Effector memory CD8-positive, alpha-beta T cell (primary cell): ENCODE measurements at regions not wholly inside any gene's neighbourhood (a gene's known extent, or its start where the extent isn't known, plus 50 kb on each side); places are given as distances from the start of the nearest gene placed in this dataset.

ENCODE experiments used
- ATAC-seq: fragments of 150-1000 bp; cut with Tn5 transposase; replicated peaks from 2 replicates; pipeline ENCODE4 v1.10.0; 2021; ENCODE audit warnings: mild to moderate bottlenecking, moderate library complexity
- DNase-seq, 3 experiments: peaks; one replicate each; pipeline ENCODE4 v3.0.0; 2021
- H3K27ac Mint-ChIP-seq, 2 donors: one replicate each; pipeline ENCODE4 v1.8.0; 2022; ENCODE audit warnings: mild to moderate bottlenecking in 2 of 2, mixed read lengths in 2 of 2, moderate library complexity in 2 of 2
- H3K27me3 Mint-ChIP-seq, 2 donors: one replicate each; pipeline ENCODE4 v1.8.0; 2022; ENCODE audit warnings: mixed read lengths in 2 of 2
- H3K36me3 Mint-ChIP-seq: one replicate; pipeline ENCODE4 v1.8.0; 2022; ENCODE audit warnings: mild to moderate bottlenecking, moderate library complexity, mixed read lengths; ENCODE audit not compliant: insufficient read depth
- H3K4me1 Mint-ChIP-seq, 2 donors: one replicate each; pipeline ENCODE4 v1.8.0; 2022; ENCODE audit warnings: low read depth in 2 of 2, mixed read lengths in 2 of 2
- H3K4me3 Mint-ChIP-seq, 2 donors: one replicate each; pipeline ENCODE4 v1.8.0; 2022; ENCODE audit warnings: mild to moderate bottlenecking in 2 of 2, mixed read lengths in 2 of 2, moderate library complexity in 2 of 2
- H3K9me3 Mint-ChIP-seq, 2 donors: one replicate each; pipeline ENCODE4 v1.8.0; 2022; ENCODE audit warnings: mixed read lengths in 2 of 2

DNA sequence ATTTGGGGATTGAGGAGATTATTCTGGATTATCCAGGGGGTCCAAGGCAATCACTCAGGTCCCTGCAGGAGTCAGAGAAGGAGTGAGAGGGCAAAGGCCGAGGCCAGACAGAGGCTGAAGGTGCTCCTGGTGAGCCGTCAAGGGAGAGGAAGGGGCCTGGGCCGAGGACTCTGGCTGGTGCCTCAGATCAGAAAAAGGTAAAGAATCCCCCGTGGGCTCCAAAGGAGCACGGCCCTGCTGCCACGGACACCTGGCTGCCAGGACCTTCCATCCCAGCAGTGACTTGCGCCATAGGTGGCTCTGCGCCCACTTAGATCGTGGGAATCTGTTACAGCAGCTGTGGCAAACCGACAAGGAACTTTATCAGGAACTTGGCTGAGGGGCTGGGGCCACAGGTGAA is 374.8 kb upstream of the MYT1L start:
- no peaks in the 10 kb centered on the region for H3K36me3 Mint-ChIP-seq
- peaks cover 0 to 16% of the 10 kb centered on the region in 2 donors for H3K27me3 Mint-ChIP-seq
- DNase-seq: no peak
- H3K4me1 Mint-ChIP-seq: peaks cover 0 to 2% of the 10 kb centered on the region in 2 donors
- no peak overlapping the region for H3K27ac Mint-ChIP-seq
- no peak for ATAC-seq
- H3K9me3 Mint-ChIP-seq: no peaks in the 10 kb centered on the region
- no peak overlapping the region for H3K4me3 Mint-ChIP-seq

DNA sequence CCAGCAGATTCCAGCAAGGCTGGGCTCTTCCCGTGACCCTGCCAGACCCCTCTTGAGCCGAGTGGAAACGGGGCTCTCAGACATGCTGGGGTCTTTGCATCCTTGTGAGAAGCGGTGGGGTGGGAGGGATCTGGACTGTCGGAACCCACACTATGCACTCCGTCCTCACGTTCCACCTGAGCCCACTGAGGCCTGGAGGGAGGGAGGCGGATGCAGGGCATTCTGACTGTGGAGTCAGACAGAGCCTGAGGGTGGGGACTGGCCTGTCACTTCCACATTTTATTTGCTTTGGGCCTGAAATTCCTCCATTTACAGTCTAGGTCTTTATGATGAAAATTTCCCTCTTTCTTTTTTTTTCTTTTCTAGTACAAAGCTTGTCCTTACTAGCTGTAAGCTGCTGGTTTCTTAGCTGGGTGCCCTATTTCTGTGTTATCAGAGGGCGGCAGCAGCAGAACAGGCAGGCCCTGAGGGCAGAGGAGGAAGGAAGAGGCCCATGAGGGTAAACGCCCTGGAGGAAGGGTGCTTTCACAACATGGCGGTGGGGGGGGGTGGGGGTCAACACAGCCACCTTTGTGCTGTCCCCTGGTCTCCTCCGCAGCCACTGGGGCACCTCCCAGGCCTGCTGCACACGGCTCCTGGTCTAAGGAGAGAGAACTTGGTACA is 373.5 kb upstream of the MYT1L start:
- no peaks in the 10 kb centered on the region for H3K36me3 Mint-ChIP-seq
- no peak overlapping the region for H3K27ac Mint-ChIP-seq
- H3K4me1 Mint-ChIP-seq: peaks cover 0 to 2% of the 10 kb centered on the region in 2 donors
- ATAC-seq (no peak), DNase-seq (no peak)
- H3K9me3 Mint-ChIP-seq: no peaks in the 10 kb centered on the region
- H3K4me3 Mint-ChIP-seq: no peak overlapping the region
- peaks cover 0 to 16% of the 10 kb centered on the region in 2 donors for H3K27me3 Mint-ChIP-seq

DNA sequence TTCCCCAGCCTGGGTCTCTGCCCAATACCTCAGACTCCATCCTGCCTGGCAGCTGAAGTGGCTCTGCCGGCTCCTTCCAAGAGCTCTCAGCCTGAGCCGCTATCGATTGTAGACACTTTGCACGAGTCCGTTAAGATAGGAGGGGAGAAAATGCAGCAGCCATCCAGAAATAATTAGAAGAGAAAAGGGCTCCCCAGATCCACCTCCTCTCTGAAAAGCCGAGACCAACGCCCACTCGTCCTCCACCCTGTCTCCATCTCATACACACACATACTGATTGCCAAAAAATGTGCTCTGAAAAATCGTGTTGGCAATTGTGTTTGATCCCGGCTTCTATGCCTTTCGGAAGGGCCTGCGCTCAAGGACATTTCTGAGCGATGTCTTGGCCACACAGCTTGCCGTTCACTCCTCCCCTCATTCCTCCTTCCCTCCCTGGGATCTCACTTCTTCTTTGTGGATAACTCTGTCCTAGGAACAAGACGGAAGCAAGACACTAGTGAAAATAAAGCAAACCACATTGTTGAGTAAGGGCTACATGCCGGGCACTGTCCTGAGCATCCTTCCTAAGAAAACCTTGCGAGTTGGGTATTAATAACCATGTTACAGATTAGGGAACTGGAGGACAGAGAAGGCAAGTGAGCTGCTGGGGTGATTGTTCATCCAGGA is 372.8 kb upstream of the MYT1L start:
- no peaks in the 10 kb centered on the region for H3K9me3 Mint-ChIP-seq
- H3K36me3 Mint-ChIP-seq: no peaks in the 10 kb centered on the region
- H3K4me1 Mint-ChIP-seq: peaks cover 0 to 2% of the 10 kb centered on the region in 2 donors
- H3K27me3 Mint-ChIP-seq: peaks cover 0 to 16% of the 10 kb centered on the region in 2 donors
- DNase-seq (no peak), ATAC-seq (no peak)
- H3K27ac Mint-ChIP-seq: no peak overlapping the region
- H3K4me3 Mint-ChIP-seq: no peak overlapping the region

DNA sequence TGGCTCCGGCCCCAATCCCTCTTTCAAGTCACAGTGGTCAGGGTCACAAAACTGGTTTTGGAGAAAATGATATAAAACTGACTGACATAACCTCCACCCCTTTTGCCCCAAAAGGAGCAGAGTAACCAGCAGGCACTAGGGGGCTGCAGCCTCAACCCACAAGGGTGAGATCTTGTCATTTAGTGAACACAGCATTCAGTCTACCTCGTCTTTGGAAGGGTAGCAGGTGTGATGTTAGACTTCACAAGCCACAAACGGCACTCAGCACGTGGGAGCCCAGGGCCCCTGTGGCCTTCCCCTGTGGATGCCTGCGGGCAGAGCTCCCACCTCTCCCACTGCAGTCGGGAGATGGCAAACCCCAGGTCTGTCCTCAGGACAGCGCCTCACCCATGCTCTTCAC is 372.1 kb upstream of the MYT1L start:
- Mint-ChIP-seq H3K4me3 (no peak overlapping the region), H3K4me1 (peaks cover 0 to 2% of the 10 kb centered on the region in 2 donors), H3K27me3 (peaks cover 0 to 16% of the 10 kb centered on the region in 2 donors), H3K9me3 (no peaks in the 10 kb centered on the region), H3K36me3 (no peaks in the 10 kb centered on the region), H3K27ac (no peak overlapping the region)
- DNase-seq (no peak), ATAC-seq (no peak)

DNA sequence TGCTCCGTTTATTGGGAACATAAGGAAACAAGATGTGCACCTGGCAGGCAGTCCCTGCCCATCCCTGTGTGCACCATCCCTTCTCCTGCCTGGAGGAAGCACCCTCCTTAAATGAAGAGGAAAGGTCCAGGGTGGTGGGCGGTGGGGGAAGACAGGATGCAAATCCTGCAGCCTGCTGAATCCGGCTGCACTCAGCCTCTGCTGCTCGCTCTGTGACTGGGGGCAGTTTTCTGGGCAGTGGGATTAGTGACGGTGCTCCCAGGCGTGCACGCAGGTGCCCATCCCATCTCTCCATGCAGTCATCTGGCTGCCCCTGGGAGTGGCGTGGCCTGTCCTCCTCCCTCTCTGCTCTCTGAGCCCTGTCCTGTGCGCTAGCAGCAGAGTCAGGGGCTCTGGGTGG is 371.3 kb upstream of the MYT1L start:
- no peaks in the 10 kb centered on the region for H3K36me3 Mint-ChIP-seq
- peaks cover 0 to 2% of the 10 kb centered on the region in 2 donors for H3K4me1 Mint-ChIP-seq
- H3K27ac Mint-ChIP-seq: no peak overlapping the region
- DNase-seq (no peak), ATAC-seq (no peak)
- H3K4me3 Mint-ChIP-seq: no peak overlapping the region
- H3K27me3 Mint-ChIP-seq: peaks cover 0 to 16% of the 10 kb centered on the region in 2 donors
- H3K9me3 Mint-ChIP-seq: no peaks in the 10 kb centered on the region

DNA sequence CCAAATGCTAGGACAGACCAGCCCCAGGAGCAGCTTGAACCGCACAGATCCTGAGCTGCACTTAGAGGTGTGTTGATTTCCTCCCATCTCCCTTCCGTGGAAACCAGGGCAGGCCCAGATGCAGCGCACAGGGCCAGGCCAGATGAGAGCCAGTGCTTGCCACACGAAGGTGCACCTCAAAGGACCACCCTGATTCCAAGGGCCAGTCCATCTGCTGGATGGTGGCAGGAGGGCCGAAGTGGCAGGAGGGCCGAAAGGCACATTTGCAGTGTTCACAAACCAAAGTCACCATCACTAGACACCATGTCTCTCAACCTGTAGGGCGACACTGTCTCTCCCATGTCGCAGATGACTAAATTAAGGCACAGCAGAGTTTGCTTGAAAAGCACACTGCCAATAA is 370.7 kb upstream of the MYT1L start:
- ATAC-seq: no peak
- H3K4me1 Mint-ChIP-seq: peaks cover 0 to 2% of the 10 kb centered on the region in 2 donors
- H3K36me3 Mint-ChIP-seq: no peaks in the 10 kb centered on the region
- H3K9me3 Mint-ChIP-seq: no peaks in the 10 kb centered on the region
- H3K27ac Mint-ChIP-seq: no peak overlapping the region
- no peak overlapping the region for H3K4me3 Mint-ChIP-seq
- no peak for DNase-seq
- peaks cover 0 to 16% of the 10 kb centered on the region in 2 donors for H3K27me3 Mint-ChIP-seq

DNA sequence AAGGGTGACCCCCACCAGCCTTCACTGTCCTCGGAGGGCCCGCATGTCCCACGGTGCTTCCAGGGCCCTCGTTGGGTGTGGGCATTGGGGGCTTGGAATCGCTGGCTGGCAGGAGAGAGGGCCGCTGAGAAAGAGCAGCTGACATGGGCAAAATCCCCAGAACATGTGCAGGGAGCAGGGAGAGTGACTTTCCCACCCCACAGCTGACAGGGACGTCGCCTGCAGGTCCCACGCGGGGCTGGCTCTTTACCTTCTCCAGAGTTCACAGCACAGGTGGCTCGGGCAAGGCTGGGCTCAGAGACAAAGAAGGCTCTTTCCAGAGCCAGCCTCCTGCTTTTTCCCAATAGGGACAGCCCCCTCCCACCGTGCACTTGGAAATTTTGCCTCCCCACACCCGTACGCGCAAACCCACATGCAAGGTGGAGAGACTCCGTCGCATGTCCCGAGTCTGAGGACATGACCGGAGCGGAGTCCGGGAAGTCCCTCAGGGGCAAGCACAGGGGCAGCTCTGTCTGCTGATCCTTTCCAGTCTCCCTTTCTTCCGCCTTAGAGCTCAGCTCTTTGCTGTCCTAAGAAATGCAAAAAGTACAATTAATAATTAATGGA is 370.2 kb upstream of the MYT1L start:
- DNase-seq: no peak

DNA sequence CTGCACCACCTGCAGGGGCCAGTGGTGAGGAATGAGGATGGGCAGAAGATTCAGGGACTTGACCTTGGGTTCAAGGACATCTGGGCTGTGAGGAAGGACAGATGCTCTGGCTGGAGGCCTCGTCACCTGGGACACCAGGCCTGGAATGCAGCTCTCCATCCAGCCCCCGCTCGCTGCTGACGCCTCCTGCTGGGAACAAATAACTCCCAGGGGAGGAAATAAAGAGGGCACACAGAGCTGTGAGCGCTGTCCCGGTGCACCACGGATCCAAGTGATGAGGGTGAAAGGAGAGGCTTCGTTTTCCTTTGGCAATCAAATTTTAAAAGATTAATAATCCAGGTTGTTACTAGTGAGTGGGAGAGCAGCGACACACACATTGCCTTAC is 368.0 kb upstream of the MYT1L start:
- Mint-ChIP-seq H3K4me3 (no peak overlapping the region), H3K9me3 (no peaks in the 10 kb centered on the region), H3K27me3 (peaks cover 18 to 31% of the 10 kb centered on the region in 2 donors), H3K27ac (no peak overlapping the region), H3K36me3 (no peaks in the 10 kb centered on the region), H3K4me1 (peaks cover 0 to 2% of the 10 kb centered on the region in 2 donors)
- no peak for ATAC-seq
- DNase-seq: no peak

More for the DNA sequence above, 370.2 kb upstream of the MYT1L start:
- H3K9me3 Mint-ChIP-seq: no peaks in the 10 kb centered on the region
- ATAC-seq: no peak
- peaks cover 0 to 2% of the 10 kb centered on the region in 2 donors for H3K4me1 Mint-ChIP-seq
- H3K4me3 Mint-ChIP-seq: no peak overlapping the region
- H3K27ac Mint-ChIP-seq: no peak overlapping the region
- H3K27me3 Mint-ChIP-seq: peaks cover 0 to 20% of the 10 kb centered on the region in 2 donors
- H3K36me3 Mint-ChIP-seq: no peaks in the 10 kb centered on the region

DNA sequence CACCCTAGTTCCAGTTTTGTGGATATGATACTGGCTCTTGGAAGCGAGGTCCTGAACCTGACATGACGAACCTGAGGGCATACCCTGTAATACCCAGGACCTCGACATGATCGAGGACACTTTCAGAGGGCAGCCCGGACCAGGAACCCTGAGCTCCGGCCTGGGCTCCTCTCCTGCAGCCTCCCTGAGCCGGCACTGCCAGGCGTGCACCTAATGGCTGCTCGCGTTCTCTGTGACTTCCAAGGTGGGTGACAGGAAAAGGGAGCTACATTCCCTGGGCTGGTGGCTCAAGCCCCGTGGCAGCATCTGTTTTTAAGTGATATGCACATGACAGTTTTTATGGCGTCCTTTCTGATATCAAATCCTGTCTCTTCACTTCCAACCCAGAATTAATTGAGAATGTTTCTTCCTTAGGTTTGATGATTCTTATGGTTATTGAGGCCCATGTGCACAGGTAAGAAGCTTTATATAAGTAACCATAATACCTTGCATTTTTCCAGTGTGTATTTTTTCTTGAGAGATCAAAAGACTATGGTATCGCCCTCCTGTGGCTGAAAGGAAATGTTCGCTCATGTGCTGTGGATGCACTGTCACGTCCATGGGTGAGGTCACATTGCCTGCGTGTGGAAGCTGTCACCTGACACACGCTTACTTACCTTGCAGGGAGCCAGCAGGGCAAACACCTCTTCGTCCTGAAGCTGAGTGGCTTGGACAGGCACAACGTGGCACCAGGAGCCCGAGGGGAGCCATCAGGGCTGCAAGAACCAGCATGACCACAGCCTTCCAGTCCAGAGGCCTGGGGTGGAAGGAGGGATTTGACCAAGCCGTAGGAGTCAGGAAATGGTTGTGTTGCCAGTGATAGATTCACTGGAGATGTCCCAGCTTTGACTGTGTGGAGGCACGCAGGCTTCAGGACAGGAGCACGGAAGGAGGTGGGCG is 367.4 kb upstream of the MYT1L start:
- H3K4me1 Mint-ChIP-seq: no peaks in the 10 kb centered on the region

DNA sequence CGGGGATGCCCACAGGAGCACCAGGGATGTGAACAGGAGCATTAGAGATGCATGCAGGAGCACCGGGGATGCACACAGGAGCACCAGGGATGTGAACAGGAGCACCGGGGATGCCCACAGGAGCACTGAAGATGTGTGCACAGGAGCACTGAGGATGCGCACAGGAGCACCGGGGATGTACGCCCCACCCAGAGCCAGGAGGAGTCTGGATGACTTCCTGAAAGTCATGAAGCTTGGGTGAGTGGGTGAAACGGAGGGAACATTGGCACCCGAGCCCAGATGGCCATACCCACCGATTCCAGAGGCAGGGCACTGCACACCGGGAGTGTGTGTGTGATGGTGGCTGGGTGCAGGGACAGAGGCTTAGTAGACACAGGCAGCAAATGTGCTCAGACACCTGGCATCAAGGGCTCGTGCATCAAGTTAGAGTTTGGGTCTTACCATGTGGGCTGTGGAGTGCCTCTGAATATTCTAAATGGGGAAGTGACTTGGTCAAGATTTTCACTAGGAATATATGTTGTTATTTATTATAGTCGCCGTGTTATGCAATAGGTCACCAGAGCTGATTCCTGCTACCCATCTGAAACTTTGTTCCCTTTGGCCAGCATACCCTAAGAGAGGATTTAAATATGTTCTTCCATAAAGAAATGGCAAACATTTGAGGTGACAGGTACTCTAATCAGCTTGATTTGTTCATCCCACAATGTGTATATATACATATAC is 365.8 kb upstream of the MYT1L start:
- no peak for ATAC-seq
- DNase-seq: no peak
- Mint-ChIP-seq H3K4me1 (no peaks in the 10 kb centered on the region), H3K36me3 (no peaks in the 10 kb centered on the region), H3K9me3 (peaks cover 0 to 2% of the 10 kb centered on the region in 2 donors), H3K27me3 (peaks cover 22 to 33% of the 10 kb centered on the region in 2 donors), H3K4me3 (no peak overlapping the region), H3K27ac (no peak overlapping the region)

More for the DNA sequence above, 367.4 kb upstream of the MYT1L start:
- Mint-ChIP-seq H3K27ac (peak overlapping the region in 1 of 2 donors; percentile 54), H3K27me3 (peaks cover 22 to 33% of the 10 kb centered on the region in 2 donors), H3K9me3 (no peaks in the 10 kb centered on the region), H3K4me3 (no peak overlapping the region), H3K36me3 (no peaks in the 10 kb centered on the region)
- DNase-seq (no peak), ATAC-seq (no peak)

DNA sequence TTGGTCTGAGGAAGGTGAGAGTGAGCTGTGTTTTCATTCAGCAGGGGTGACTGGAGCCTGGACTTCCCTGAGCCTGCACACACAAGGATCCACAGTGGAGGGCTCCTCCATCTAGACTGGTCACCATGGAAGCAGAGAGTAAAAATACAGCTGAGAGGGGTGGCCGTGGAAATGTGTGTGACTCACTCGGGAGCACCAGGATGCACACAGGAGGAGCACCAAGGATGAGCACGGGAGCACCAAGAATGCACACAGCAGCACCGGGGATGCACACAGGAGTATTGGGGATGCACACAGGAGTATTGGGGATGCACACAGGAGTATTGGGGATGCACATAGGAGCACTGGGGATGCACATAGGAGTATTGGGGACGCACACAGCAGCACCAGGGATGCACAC is 365.2 kb upstream of the MYT1L start:
- no peak overlapping the region for H3K4me3 Mint-ChIP-seq
- peaks cover 0 to 1% of the 10 kb centered on the region in 2 donors for H3K4me1 Mint-ChIP-seq
- no peak for ATAC-seq
- DNase-seq: no peak
- peaks cover 22 to 33% of the 10 kb centered on the region in 2 donors for H3K27me3 Mint-ChIP-seq
- H3K9me3 Mint-ChIP-seq: peaks cover 2 to 8% of the 10 kb centered on the region in 2 donors
- H3K27ac Mint-ChIP-seq: no peak overlapping the region
- H3K36me3 Mint-ChIP-seq: no peaks in the 10 kb centered on the region

DNA sequence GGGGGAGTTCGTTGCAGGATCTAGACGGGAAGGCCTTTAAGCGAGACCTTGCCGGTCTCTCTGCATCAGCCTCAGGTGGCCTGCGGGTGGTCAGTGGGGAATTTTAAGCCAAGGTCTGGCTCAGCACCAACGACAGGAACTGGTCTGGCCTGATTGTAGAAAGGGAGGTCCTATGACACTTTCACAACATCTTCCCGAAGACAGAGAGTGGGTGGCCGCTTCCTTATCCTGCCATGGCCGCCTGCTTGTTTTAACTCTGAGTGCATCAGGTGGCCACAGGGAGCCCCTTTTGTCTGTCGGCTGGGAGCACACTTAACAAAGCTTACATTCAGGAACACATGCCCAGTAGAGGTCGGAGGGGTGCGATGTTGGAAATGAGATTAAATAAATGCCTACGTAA is 363.7 kb upstream of the MYT1L start:
- H3K27ac Mint-ChIP-seq: no peak overlapping the region
- DNase-seq (no peak), ATAC-seq (no peak)
- no peak overlapping the region for H3K4me3 Mint-ChIP-seq
- H3K27me3 Mint-ChIP-seq: peaks cover 22 to 33% of the 10 kb centered on the region in 2 donors
- no peaks in the 10 kb centered on the region for H3K36me3 Mint-ChIP-seq
- H3K9me3 Mint-ChIP-seq: peaks cover 8 to 19% of the 10 kb centered on the region in 2 donors
- H3K4me1 Mint-ChIP-seq: peaks cover 0 to 1% of the 10 kb centered on the region in 2 donors
